ENCODE measurements at regions not wholly inside any gene's neighbourhood (a gene's known extent, or its start where the extent isn't known, plus 50 kb on each side); places are given as distances from the start of the nearest gene placed in this dataset.

DNA sequence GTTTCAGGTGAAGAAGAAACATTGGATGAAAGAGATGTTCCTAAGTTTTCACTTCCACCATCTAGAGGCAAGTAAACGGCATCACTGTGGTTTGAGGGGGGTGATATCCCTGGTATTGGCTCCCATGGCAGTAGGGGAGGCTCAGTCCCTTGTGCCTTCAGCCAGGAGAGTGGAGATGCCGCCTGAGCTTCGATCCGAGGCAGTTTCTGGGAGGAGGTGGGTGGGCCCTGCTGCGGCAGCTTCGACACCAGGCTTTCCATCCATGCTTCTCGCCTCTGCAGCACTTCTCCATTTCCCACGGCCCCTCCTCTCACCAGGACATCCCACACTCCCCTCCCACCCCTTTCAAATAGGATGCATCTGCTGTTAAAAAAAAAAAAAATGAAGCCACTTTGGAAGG is 258.3 kb downstream of the GADD45G start:
- Histone ChIP-seq H3K4me1 (ENCODE audit: control insufficient read depth in 1 of 2, insufficient read depth in 2 of 2, low read length in 2 of 2) (no peaks in the 10 kb centered on the region), H3K4me3 (ENCODE audit: low read length in 2 of 2) (no peak overlapping the region), H3K27me3 (ENCODE audit: control insufficient read depth in 1 of 2, insufficient read depth in 2 of 2, low read length in 1 of 2) (no peaks in the 10 kb centered on the region), H3K27ac (ENCODE audit: low read depth in 1 of 2, low read length in 2 of 2) (no peak overlapping the region), H3K9me3 (ENCODE audit: control insufficient read depth, low read length) (no peaks in the 10 kb centered on the region), H3K36me3 (ENCODE audit: control insufficient read depth in 1 of 2, insufficient read depth in 2 of 2, low read length in 1 of 2) (no peaks in the 10 kb centered on the region)
- no peak for ATAC-seq (ENCODE audit: low FRiP score)
- peak in 1 of 2 donors; percentile 37 for DNase-seq
- WGBS, 2 donors = 89 to 97% methylated on average over 8 of the region's 8 CpGs
- intact Hi-C loops (cut with DNase I) = no loop called here

DNA sequence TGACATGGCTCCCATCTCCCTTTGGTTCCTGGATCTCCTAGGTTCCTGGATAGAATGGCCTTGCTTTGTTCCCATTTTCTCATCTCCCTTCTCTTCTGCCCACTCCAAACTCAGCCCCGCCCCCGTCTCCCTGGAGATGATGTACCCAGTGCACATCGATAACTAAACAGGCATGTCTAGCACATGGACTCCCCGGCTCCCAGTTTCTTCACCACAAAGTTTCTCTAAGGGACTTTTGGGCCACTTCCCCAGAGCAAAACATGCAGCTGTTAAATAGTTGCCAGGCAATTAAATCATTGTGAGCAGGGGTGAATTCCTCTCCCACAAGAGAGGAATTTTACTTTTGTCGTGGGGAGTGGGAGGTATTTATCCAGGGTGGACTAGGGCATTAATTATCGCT is 259.0 kb downstream of the GADD45G start:
- intact Hi-C loops (cut with DNase I) = no loop called here
- DNase-seq (peak in 1 of 2 donors; percentile 57), ATAC-seq (ENCODE audit: low FRiP score) (no peak)
- no peaks in the 10 kb centered on the region for H3K9me3 ChIP-seq (ENCODE audit: control insufficient read depth, low read length)
- no peaks in the 10 kb centered on the region for H3K36me3 ChIP-seq (ENCODE audit: control insufficient read depth in 1 of 2, insufficient read depth in 2 of 2, low read length in 1 of 2)
- H3K4me1 ChIP-seq (ENCODE audit: control insufficient read depth in 1 of 2, insufficient read depth in 2 of 2, low read length in 2 of 2) = no peaks in the 10 kb centered on the region
- WGBS, 2 donors = 72 to 82% methylated on average over 6 of the region's 6 CpGs
- H3K27me3 ChIP-seq (ENCODE audit: control insufficient read depth in 1 of 2, insufficient read depth in 2 of 2, low read length in 1 of 2) = no peaks in the 10 kb centered on the region
- H3K27ac ChIP-seq (ENCODE audit: low read depth in 1 of 2, low read length in 2 of 2) = no peak overlapping the region
- no peak overlapping the region for H3K4me3 ChIP-seq (ENCODE audit: low read length in 2 of 2)

DNA sequence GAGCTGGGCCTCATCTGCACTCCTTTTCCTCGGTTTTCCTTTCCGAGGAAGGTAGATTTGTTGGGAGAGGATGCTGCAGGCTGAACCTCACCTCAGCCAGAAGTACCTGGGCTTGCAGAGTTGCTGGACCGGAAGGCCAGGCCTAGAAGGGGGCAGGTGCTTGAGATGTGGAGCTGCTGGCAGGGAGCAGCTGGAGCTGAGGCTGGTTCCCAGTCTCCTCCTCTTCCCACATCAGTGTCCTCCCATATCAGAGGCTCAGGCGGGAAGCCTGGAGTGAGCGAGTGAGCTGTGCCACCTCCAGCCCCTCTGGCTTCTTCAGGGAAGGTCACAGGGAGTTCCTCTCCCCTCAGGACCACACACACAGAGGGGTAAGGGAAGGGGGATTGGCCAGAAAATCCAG is 259.4 kb downstream of the GADD45G start:
- WGBS, 2 donors = 94 to 97% methylated on average over 5 of the region's 5 CpGs
- no peaks in the 10 kb centered on the region for H3K36me3 ChIP-seq (ENCODE audit: control insufficient read depth in 1 of 2, insufficient read depth in 2 of 2, low read length in 1 of 2)
- no peak for ATAC-seq (ENCODE audit: low FRiP score)
- intact Hi-C loops (cut with DNase I) = no loop called here
- H3K9me3 ChIP-seq (ENCODE audit: control insufficient read depth, low read length) = no peaks in the 10 kb centered on the region
- no peaks in the 10 kb centered on the region for H3K27me3 ChIP-seq (ENCODE audit: control insufficient read depth in 1 of 2, insufficient read depth in 2 of 2, low read length in 1 of 2)
- no peak overlapping the region for H3K27ac ChIP-seq (ENCODE audit: low read depth in 1 of 2, low read length in 2 of 2)
- H3K4me1 ChIP-seq (ENCODE audit: control insufficient read depth in 1 of 2, insufficient read depth in 2 of 2, low read length in 2 of 2) = no peaks in the 10 kb centered on the region
- no peak overlapping the region for H3K4me3 ChIP-seq (ENCODE audit: low read length in 2 of 2)
- DNase-seq = peak in 1 of 2 donors; percentile 30

DNA sequence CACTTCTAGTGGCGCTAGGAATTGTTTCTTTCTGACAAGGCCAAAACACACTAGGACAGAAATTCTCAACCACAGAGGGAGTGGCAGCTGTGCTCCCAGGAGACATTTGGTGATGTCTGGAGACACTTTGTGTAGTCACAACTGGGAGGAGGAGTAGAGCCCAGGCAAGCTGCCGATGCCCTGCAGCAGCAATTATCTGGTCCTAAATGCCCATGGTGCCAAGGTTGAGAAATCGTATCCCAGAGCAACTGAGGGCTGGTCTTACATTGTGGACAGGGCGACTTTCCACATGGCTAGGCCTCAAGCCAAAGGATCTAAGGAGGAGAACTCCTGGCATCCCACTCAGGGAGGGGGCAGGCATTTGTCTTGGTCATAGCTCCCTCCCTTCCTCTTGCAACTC is 259.9 kb downstream of the GADD45G start:
- 81 to 83% methylated on average over 4 of the region's 4 CpGs for WGBS, 2 donors
- Histone ChIP-seq H3K27me3 (ENCODE audit: control insufficient read depth in 1 of 2, insufficient read depth in 2 of 2, low read length in 1 of 2) (no peaks in the 10 kb centered on the region), H3K36me3 (ENCODE audit: control insufficient read depth in 1 of 2, insufficient read depth in 2 of 2, low read length in 1 of 2) (no peaks in the 10 kb centered on the region), H3K9me3 (ENCODE audit: control insufficient read depth, low read length) (no peaks in the 10 kb centered on the region), H3K27ac (ENCODE audit: low read depth in 1 of 2, low read length in 2 of 2) (no peak overlapping the region), H3K4me3 (ENCODE audit: low read length in 2 of 2) (no peak overlapping the region), H3K4me1 (ENCODE audit: control insufficient read depth in 1 of 2, insufficient read depth in 2 of 2, low read length in 2 of 2) (no peaks in the 10 kb centered on the region)
- DNase-seq = peak in 1 of 2 donors; percentile 41
- ATAC-seq (ENCODE audit: low FRiP score) = no peak
- intact Hi-C loops (cut with DNase I) = no loop called here

DNA sequence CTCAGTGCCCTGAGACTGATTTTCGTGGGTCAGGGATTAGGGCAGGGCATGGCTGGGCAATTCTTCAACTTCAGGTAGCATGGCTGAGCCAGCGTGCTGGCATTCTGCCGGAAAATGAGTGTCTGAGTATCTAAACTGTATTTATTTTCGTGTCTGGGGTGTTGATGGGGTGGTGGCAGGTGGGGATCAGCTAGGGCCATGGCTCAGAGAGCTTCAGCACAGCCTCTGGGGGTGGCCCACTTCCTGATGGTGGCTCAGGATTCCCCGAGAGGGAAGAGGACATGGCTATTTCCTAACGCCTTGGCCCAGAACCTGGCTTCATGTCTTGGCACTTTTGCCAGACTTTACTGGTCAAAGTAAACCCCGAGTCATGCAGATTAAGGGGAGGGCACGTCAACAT is 260.5 kb downstream of the GADD45G start:
- intact Hi-C loops (cut with DNase I) = no loop called here
- H3K36me3 ChIP-seq (ENCODE audit: control insufficient read depth in 1 of 2, insufficient read depth in 2 of 2, low read length in 1 of 2) = no peaks in the 10 kb centered on the region
- 95% methylated on average over 8 of the region's 8 CpGs for WGBS, 2 donors
- no peak for ATAC-seq (ENCODE audit: low FRiP score)
- H3K9me3 ChIP-seq (ENCODE audit: control insufficient read depth, low read length) = no peaks in the 10 kb centered on the region
- peak in 1 of 2 donors; percentile 11 for DNase-seq
- no peaks in the 10 kb centered on the region for H3K4me1 ChIP-seq (ENCODE audit: control insufficient read depth in 1 of 2, insufficient read depth in 2 of 2, low read length in 2 of 2)
- no peak overlapping the region for H3K27ac ChIP-seq (ENCODE audit: low read depth in 1 of 2, low read length in 2 of 2)
- H3K27me3 ChIP-seq (ENCODE audit: control insufficient read depth in 1 of 2, insufficient read depth in 2 of 2, low read length in 1 of 2) = no peaks in the 10 kb centered on the region
- H3K4me3 ChIP-seq (ENCODE audit: low read length in 2 of 2) = no peak overlapping the region

DNA sequence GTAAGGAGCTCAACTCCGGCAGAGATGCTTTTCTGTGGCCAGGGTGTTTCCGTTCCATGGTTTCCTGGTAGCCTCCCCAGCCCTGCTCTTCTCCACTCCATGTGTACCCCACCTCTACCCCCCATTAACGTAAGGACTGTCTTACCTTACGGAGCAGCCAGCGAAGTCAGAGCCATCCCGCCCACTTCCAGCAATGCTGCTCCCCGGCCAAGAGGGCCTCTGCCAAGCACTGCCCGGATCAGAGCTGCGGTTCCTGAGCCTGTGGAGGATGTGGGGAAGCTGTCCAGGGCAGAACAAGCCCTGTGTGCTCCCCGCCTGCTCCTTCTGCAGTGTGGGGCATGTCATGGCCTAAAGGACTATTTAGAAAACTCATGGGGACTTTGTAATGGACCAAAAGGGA is 261.2 kb downstream of the GADD45G start:
- Histone ChIP-seq H3K27me3 (ENCODE audit: control insufficient read depth in 1 of 2, insufficient read depth in 2 of 2, low read length in 1 of 2) (no peaks in the 10 kb centered on the region), H3K9me3 (ENCODE audit: control insufficient read depth, low read length) (no peaks in the 10 kb centered on the region), H3K4me1 (ENCODE audit: control insufficient read depth in 1 of 2, insufficient read depth in 2 of 2, low read length in 2 of 2) (no peaks in the 10 kb centered on the region), H3K27ac (ENCODE audit: low read depth in 1 of 2, low read length in 2 of 2) (no peak overlapping the region), H3K36me3 (ENCODE audit: control insufficient read depth in 1 of 2, insufficient read depth in 2 of 2, low read length in 1 of 2) (no peaks in the 10 kb centered on the region), H3K4me3 (ENCODE audit: low read length in 2 of 2) (no peak overlapping the region)
- ATAC-seq (ENCODE audit: low FRiP score) (no peak), DNase-seq (peak in 1 of 2 donors; percentile 63)
- WGBS, 2 donors = 95% methylated on average over 10 of the region's 10 CpGs
- intact Hi-C loops (cut with DNase I) = no loop called here

DNA sequence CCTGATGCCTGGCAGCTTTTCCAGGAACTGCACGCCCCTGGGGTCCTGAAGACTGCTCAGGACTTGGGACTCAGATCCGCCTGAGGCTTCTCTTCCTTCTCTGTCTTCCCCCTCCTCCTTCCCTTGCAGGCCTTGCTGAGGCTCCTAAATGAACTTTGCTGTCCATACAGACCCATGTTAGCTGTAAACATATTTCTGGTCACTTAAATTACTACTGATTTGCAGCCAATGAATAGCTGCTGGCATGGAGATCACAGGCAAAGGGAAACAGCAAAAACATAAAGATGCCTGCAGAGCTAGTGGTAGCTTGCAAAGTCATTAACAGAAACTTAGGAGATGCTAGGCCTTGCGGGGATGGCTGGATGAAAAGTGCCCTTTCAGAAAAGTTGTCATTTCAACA is 261.9 kb downstream of the GADD45G start:
- H3K4me1 ChIP-seq (ENCODE audit: control insufficient read depth in 1 of 2, insufficient read depth in 2 of 2, low read length in 2 of 2) = no peaks in the 10 kb centered on the region
- 95 to 96% methylated on average over 3 of the region's 3 CpGs for WGBS, 2 donors
- no peaks in the 10 kb centered on the region for H3K9me3 ChIP-seq (ENCODE audit: control insufficient read depth, low read length)
- H3K27ac ChIP-seq (ENCODE audit: low read depth in 1 of 2, low read length in 2 of 2) = no peak overlapping the region
- no peaks in the 10 kb centered on the region for H3K36me3 ChIP-seq (ENCODE audit: control insufficient read depth in 1 of 2, insufficient read depth in 2 of 2, low read length in 1 of 2)
- DNase-seq (peak in 1 of 2 donors; percentile 14), ATAC-seq (ENCODE audit: low FRiP score) (no peak)
- no peak overlapping the region for H3K4me3 ChIP-seq (ENCODE audit: low read length in 2 of 2)
- intact Hi-C loops (cut with DNase I) = no loop called here
- no peaks in the 10 kb centered on the region for H3K27me3 ChIP-seq (ENCODE audit: control insufficient read depth in 1 of 2, insufficient read depth in 2 of 2, low read length in 1 of 2)

DNA sequence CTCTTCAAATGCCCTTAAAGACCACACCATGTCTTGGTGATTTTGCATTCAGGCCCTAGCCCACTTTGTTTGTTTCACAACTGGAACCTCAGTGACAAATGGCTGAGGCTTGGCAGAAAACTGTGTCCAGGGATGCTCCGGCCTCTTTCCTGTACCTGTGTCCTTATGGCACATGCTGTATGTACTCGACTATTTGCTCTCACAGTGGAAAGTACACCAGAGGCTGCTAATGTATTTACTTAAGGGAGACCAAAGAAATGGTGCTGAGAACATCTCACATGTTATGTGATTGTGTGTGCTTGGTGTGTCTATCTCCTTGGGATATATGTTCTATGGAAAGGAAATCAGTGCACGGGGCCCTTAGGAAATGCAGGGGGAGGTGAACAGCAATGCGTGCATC is 263.3 kb downstream of the GADD45G start:
- no peak overlapping the region for H3K27ac ChIP-seq (ENCODE audit: low read depth in 1 of 2, low read length in 2 of 2)
- no peak overlapping the region for H3K4me3 ChIP-seq (ENCODE audit: low read length in 2 of 2)
- no peaks in the 10 kb centered on the region for H3K9me3 ChIP-seq (ENCODE audit: control insufficient read depth, low read length)
- no peak for DNase-seq
- no peaks in the 10 kb centered on the region for H3K27me3 ChIP-seq (ENCODE audit: control insufficient read depth in 1 of 2, insufficient read depth in 2 of 2, low read length in 1 of 2)
- no peaks in the 10 kb centered on the region for H3K36me3 ChIP-seq (ENCODE audit: control insufficient read depth in 1 of 2, insufficient read depth in 2 of 2, low read length in 1 of 2)
- WGBS, 2 donors = 82 to 96% methylated on average over 4 of the region's 4 CpGs
- intact Hi-C loops (cut with DNase I) = no loop called here
- ATAC-seq (ENCODE audit: low FRiP score) = no peak
- H3K4me1 ChIP-seq (ENCODE audit: control insufficient read depth in 1 of 2, insufficient read depth in 2 of 2, low read length in 2 of 2) = no peaks in the 10 kb centered on the region

DNA sequence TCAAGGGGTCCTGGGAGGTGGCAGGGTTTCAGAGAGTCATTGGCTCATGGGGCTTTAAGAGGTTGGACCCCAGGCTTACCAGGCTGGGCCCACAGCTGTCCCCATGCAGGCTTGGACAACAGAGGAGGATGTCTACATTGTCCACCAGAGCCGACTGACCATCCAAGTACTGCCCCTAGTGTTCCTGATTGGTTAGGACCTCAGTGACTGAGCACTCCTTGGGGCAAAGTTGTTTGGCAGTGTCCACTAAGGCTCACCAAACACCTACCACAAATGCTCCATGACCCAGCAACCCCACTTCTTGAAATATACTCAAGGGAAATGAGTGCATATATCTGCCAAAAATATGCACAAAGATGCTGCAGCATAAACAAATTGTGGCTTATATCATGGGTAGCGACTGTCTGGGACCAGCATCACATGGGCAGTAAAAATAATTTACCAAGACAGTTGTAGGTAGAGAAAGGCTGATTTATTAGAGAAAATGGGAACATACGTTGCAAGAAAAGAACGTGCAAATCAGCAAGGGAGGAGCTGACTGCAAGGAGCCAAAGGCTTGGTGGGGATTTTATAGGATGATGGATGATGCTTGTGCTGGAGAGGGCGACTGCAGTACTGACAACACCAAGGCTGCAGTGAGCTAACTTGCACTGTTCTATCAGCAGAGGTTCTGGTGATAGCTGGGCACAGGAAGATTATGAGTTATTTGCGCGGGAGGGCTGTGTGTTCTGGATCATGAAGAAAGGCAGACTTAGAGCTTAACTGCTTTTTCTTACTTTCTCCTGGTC is 265.2 kb downstream of the GADD45G start:
- DNase-seq (peak in 1 of 2 donors; percentile 22), ATAC-seq (ENCODE audit: low FRiP score) (no peak)
- H3K9me3 ChIP-seq (ENCODE audit: control insufficient read depth, low read length) = no peaks in the 10 kb centered on the region
- no peak overlapping the region for H3K27ac ChIP-seq (ENCODE audit: low read depth in 1 of 2, low read length in 2 of 2)
- H3K4me1 ChIP-seq (ENCODE audit: control insufficient read depth in 1 of 2, insufficient read depth in 2 of 2, low read length in 2 of 2) = no peaks in the 10 kb centered on the region
- no peak overlapping the region for H3K4me3 ChIP-seq (ENCODE audit: low read length in 2 of 2)
- intact Hi-C loops (cut with DNase I) = no loop called here
- H3K27me3 ChIP-seq (ENCODE audit: control insufficient read depth in 1 of 2, insufficient read depth in 2 of 2, low read length in 1 of 2) = no peaks in the 10 kb centered on the region
- H3K36me3 ChIP-seq (ENCODE audit: control insufficient read depth in 1 of 2, insufficient read depth in 2 of 2, low read length in 1 of 2) = no peaks in the 10 kb centered on the region
- WGBS, 2 donors = 59 to 61% methylated on average over 7 of the region's 7 CpGs
